ENCODE measurements at regions not wholly inside any gene's neighbourhood (a gene's known extent, or its start where the extent isn't known, plus 50 kb on each side); places are given as distances from the start of the nearest gene placed in this dataset.

DNA sequence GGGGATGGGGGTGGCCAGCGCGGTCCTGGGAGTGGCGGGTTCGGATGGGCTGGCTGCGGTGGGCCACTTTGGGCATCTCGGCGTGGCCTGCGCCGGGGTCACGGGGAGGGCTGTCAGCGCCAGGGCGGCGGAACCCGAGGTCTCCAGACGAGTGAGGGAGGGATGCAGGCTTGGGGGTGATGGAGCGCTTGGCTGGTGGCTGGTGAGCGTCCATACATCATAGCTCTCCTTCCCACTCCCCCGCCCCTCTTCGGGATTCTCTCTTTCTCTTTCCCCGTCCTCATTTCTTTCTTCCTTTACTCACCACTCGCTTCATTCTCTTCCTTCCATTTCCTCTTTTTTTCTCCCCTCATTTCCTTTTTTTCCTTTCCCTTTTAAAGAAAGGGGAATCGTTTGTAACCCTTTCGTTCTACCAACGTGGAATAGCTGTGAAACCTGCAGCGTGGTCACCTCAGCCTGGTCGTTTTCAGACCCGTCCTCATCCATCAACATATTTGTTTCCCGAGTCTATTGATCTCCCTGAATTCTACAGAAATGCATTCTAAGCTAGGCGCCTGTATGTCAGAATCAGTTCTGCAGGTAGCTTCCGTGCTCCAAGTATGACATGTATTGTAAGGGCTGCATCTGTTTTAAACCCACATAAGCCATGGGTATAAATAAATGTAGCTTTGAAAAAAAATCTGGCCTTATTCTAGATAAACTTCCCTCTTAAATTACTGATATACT, 260.3 kb upstream of the E2F7 start:
- TF ChIP-seq, protein P1, sequence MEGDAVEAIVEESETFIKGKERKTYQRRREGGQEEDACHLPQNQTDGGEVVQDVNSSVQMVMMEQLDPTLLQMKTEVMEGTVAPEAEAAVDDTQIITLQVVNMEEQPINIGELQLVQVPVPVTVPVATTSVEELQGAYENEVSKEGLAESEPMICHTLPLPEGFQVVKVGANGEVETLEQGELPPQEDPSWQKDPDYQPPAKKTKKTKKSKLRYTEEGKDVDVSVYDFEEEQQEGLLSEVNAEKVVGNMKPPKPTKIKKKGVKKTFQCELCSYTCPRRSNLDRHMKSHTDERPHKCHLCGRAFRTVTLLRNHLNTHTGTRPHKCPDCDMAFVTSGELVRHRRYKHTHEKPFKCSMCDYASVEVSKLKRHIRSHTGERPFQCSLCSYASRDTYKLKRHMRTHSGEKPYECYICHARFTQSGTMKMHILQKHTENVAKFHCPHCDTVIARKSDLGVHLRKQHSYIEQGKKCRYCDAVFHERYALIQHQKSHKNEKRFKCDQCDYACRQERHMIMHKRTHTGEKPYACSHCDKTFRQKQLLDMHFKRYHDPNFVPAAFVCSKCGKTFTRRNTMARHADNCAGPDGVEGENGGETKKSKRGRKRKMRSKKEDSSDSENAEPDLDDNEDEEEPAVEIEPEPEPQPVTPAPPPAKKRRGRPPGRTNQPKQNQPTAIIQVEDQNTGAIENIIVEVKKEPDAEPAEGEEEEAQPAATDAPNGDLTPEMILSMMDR (IDR thresholded peaks at IDR 0.05; ENCODE audit: low read depth, low read length), result no peak
- no peak for TF ChIP-seq EZH2phosphoT487 (IDR thresholded peaks at IDR 0.05; ENCODE audit: low read depth)
